HepG2 (cell line): ENCODE measurements at regions not wholly inside any gene's neighbourhood (a gene's known extent, or its start where the extent isn't known, plus 50 kb on each side); places are given as distances from the start of the nearest gene placed in this dataset.

Source experiments
- ATAC-seq: fragments of 200-7000 bp; cut with Tn5 transposase; 3 replicates; pipeline ENCODE4 v1.9.1; 2020; ENCODE audit warnings: mild to moderate bottlenecking, moderate library complexity
- BruUV-seq: library from RNA; stranded (reverse); fragments of 400-500 nt; replicated peaks from 2 replicates; lab custom pipeline; 2021; lab: Mats Ljungman, UMichigan
- CTCF ChIA-PET: fragments of 300-600 bp; formaldehyde crosslinking; extraction: SDS; loops from one replicate; lab custom pipeline; 2021; ENCODE audit warnings: low total read pairs, inconsistent platforms, low intra/inter-chr PET ratio; lab: Yijun Ruan, JAX
- POLR2A ChIA-PET: fragments of 350-600 bp; sonication (Branson Sonifier 250); formaldehyde crosslinking; loops from one replicate; lab custom pipeline; 2020; ENCODE audit warnings: antibody characterized with exemption, inconsistent platforms; lab: Yijun Ruan, JAX
- DNase-seq: peaks from one replicate; pipeline ENCODE4 v3.0.0-alpha.2; 2015; ENCODE audit warnings: low spot score
- FAIRE-seq: peaks from 3 replicates; lab custom pipeline; 2011; peaks lifted over from hg19 to GRCh38; lab: Jason Lieb, UNC
- H2AFZ ChIP-seq: one replicate; pipeline ENCODE4 v1.6.1; 2011; ENCODE audit warnings: low read length, inconsistent platforms
- H3K27ac ChIP-seq: fragments of 300-600 bp; 3 replicates; pipeline ENCODE4 v1.8.0; 2011; ENCODE audit warnings: mixed run types, mild to moderate bottlenecking, mixed read lengths, low read length, inconsistent platforms; ENCODE audit not compliant: insufficient read depth; ENCODE audit errors: extremely low read length
- H3K27me3 ChIP-seq, 2 experiments: fragments of 200-600 bp in 1 of 2; 2 replicates in 1 of 2; 3 replicates in 1 of 2; pipeline versions ENCODE4 v1.6.0 to v1.8.0; 2011; ENCODE audit warnings: low read length in 2 of 2, mild to moderate bottlenecking in 2 of 2, moderate library complexity in 2 of 2, inconsistent platforms in 1 of 2; ENCODE audit not compliant: insufficient read depth in 2 of 2, control insufficient read depth in 1 of 2
- H3K36me3 ChIP-seq, 2 experiments: fragments of 200-600 bp in 1 of 2; replicated peaks in 1 of 2; 2 replicates in 1 of 2; 3 replicates in 1 of 2; pipeline versions ENCODE4 v1.5.1 to v1.8.0; 2011; ENCODE audit warnings: low read length in 2 of 2, inconsistent platforms in 1 of 2; ENCODE audit not compliant: insufficient read depth in 2 of 2, control insufficient read depth in 1 of 2
- H3K4me1 ChIP-seq: 2 replicates; pipeline ENCODE4 v1.5.1; 2012; ENCODE audit warnings: low read length, inconsistent platforms; ENCODE audit not compliant: insufficient read depth
- H3K4me2 ChIP-seq: 2 replicates; pipeline ENCODE4 v1.6.0; 2011; ENCODE audit warnings: low read depth, low read length, inconsistent platforms
- H3K4me3 ChIP-seq, 3 experiments: fragments of 200-600 bp in 1 of 3; sonication (generic), shearing (Covaris generic) in 1 of 3; replicated peaks in 1 of 3; 2 replicates each; pipeline ENCODE4 v1.5.1; 2011 to 2016; ENCODE audit warnings: low read length in 3 of 3, inconsistent platforms in 2 of 3, low read depth in 2 of 3, mild to moderate bottlenecking in 2 of 3, control low read depth in 1 of 3, mixed read lengths in 1 of 3; ENCODE audit not compliant: insufficient read depth in 1 of 3
- H3K79me2 ChIP-seq: one replicate; pipeline ENCODE4 v1.6.1; 2011; ENCODE audit warnings: low read length, inconsistent platforms; ENCODE audit not compliant: insufficient read depth
- H3K9ac ChIP-seq: 2 replicates; pipeline ENCODE4 v1.6.0; 2011; ENCODE audit warnings: mild to moderate bottlenecking, low read depth, low read length, inconsistent platforms; ENCODE audit not compliant: insufficient read depth
- H3K9me3 ChIP-seq: 2 replicates; pipeline ENCODE4 v1.5.1; 2012; ENCODE audit warnings: mild to moderate bottlenecking, low read length
- H4K20me1 ChIP-seq: 2 replicates; pipeline ENCODE4 v1.6.0; 2011; ENCODE audit warnings: inconsistent platforms, mild to moderate bottlenecking, low read length, moderate library complexity; ENCODE audit not compliant: insufficient read depth
- ARID5B ChIP-seq: IDR thresholded peaks from 2 replicates; pipeline ENCODE4 v1.4.0; 2020; ENCODE audit warnings: mild to moderate bottlenecking, missing genetic modification reagents
- ARNT ChIP-seq: fragments of 450-650 bp; IDR thresholded peaks from 2 replicates; pipeline ENCODE4 v1.6.1; 2017
- CEBPZ ChIP-seq: IDR thresholded peaks from 2 replicates; pipeline ENCODE4 v1.6.1; 2012; ENCODE audit warnings: low read length, improper control_type of control experiment
- GTF2F1 ChIP-seq: fragments of 150-350 bp; IDR thresholded peaks from 2 replicates; pipeline ENCODE4 v1.6.1; 2014; ENCODE audit warnings: low read length
- LBX2 ChIP-seq: sonication (generic); formaldehyde crosslinking; IDR thresholded peaks from 2 replicates; pipeline ENCODE4 v1.5.0; 2020; ENCODE audit warnings: missing genetic modification reagents, mild to moderate bottlenecking, borderline replicate concordance
- NR0B2 ChIP-seq: sonication (generic); formaldehyde crosslinking; IDR thresholded peaks from 2 replicates; pipeline ENCODE4 v1.4.0; 2020; ENCODE audit warnings: mild to moderate bottlenecking, missing genetic modification reagents
- ZBTB2 ChIP-seq: sonication (generic); formaldehyde crosslinking; IDR thresholded peaks from 2 replicates; pipeline ENCODE4 v1.8.0; 2022; ENCODE audit warnings: low read depth, missing genetic modification reagents
- ZC3H13 ChIP-seq: sonication (generic); formaldehyde crosslinking; IDR thresholded peaks from 2 replicates; pipeline ENCODE4 v1.8.1; 2023; ENCODE audit warnings: mild to moderate bottlenecking, missing genetic modification reagents, moderate library complexity
- ZFP1 ChIP-seq: IDR thresholded peaks from 2 replicates; pipeline ENCODE4 v1.6.1; 2016
- ZFP36L2 ChIP-seq: sonication (generic); formaldehyde crosslinking; IDR thresholded peaks from 2 replicates; pipeline ENCODE4 v1.4.0; 2020; ENCODE audit warnings: missing genetic modification reagents
- ZNF496 ChIP-seq: sonication (generic); formaldehyde crosslinking; IDR thresholded peaks from 2 replicates; pipeline ENCODE4 v1.8.1; 2023; ENCODE audit warnings: mild to moderate bottlenecking, moderate library complexity, missing genetic modification reagents; ENCODE audit not compliant: insufficient replicate concordance
- ZNF512 ChIP-seq: sonication (generic); formaldehyde crosslinking; IDR thresholded peaks from 2 replicates; pipeline ENCODE4 v1.4.0; 2020; ENCODE audit warnings: mild to moderate bottlenecking, missing genetic modification reagents
- WGBS: methylation state at CpG from one replicate; pipeline ENCODE4 v1.1.6; 2017; ENCODE audit warnings: low lambda C conversion rate; 5-methylcytosine and 5-hydroxymethylcytosine counted together
- in situ Hi-C: cut with HindIII; loops from 2 replicates; pipeline ENCODE4 v1.10.0; 2017; ENCODE audit warnings: low pct_unique_long_range_greater_than_20kb; ENCODE audit not compliant: extremely low pct_ligation_motif_present
- intact Hi-C: fragments of 100-400 bp; cut with micrococcal nuclease; formaldehyde crosslinking; loops from one replicate; pipeline ENCODE4 v1.10.0; 2022; ENCODE audit not compliant: unreplicated experiment

- no peak for TF ChIP-seq ZNF512 (CRISPR knock-in tag)
Observed at GRCh38 chr20:60294632-60295031, 336.4 kb downstream of the CDH26 start (continued).

- FAIRE-seq (no peak), ATAC-seq (no peak), DNase-seq (no peak)
- CTCF ChIA-PET = no interaction called here
- no peak overlapping the region for H3K27ac ChIP-seq
- H3K9me3 ChIP-seq = peaks cover 37% of the 10 kb centered on the region
- BruUV-seq = no TSS peak
- no peak overlapping the region for H3K4me2 ChIP-seq
- no peak overlapping the region for H3K4me3 ChIP-seq
- H3K4me1 ChIP-seq = no peaks in the 10 kb centered on the region
- H2AFZ ChIP-seq = no peak overlapping the region
- in situ Hi-C loops = no loop called here
- no peaks in the 10 kb centered on the region for H3K79me2 ChIP-seq
- peaks cover 0 to 5% of the 10 kb centered on the region in 2 experiments; a peak in 1 of 5 replicates for H3K27me3 ChIP-seq
- no peaks in the 10 kb centered on the region for H3K36me3 ChIP-seq
- no peak overlapping the region for H3K9ac ChIP-seq
- H4K20me1 ChIP-seq = no peaks in the 10 kb centered on the region
- WGBS = 4% methylated on average over 2 of the region's 2 CpGs
- intact Hi-C loops = no loop called here
- POLR2A ChIA-PET = no interaction called here
- TF ChIP-seq ZBTB2 (CRISPR knock-in tag) (no peak), ZNF496 (no peak), CEBPZ (no peak), ZC3H13 (no peak), GTF2F1 (no peak), LBX2 (CRISPR knock-in tag) (no peak), ARID5B (no peak), ARNT (no peak), NR0B2 (CRISPR knock-in tag) (no peak), ZFP1 (no peak), ZFP36L2 (CRISPR knock-in tag) (no peak)
Observed at GRCh38 chr20:60295214-60295613, 337.0 kb downstream of the CDH26 start.
